Right lobe of liver (tissue), 6 donors: ENCODE measurements at regions not wholly inside any gene's neighbourhood (a gene's known extent, or its start where the extent isn't known, plus 50 kb on each side); places are given as distances from the start of the nearest gene placed in this dataset.

Experiments
- ATAC-seq, 4 donors: fragments of 200-7000 bp; cut with Tn5 transposase; one replicate each; pipeline ENCODE4 v1.9.1; 2020; ENCODE audit warnings: mild to moderate bottlenecking in 4 of 4, moderate library complexity in 4 of 4
- DNase-seq, 3 donors: peaks; one replicate each; pipeline ENCODE4 v3.0.0-alpha.2; 2020
- H3K27ac ChIP-seq, 3 donors: fragments of 200-600 bp; one replicate each; pipeline ENCODE4 v1.8.0; 2022
- H3K27me3 ChIP-seq, 2 donors: fragments of 200-600 bp; one replicate each; pipeline ENCODE4 v1.8.0; 2022
- H3K36me3 ChIP-seq, 4 donors: fragments of 200-600 bp; sonication (generic) in 1 of 4; one replicate each; pipeline versions ENCODE4 v1.5.1 to v1.8.0; 2017 to 2022; ENCODE audit warnings: control low read depth in 1 of 4
- H3K4me1 ChIP-seq, 4 donors: fragments of 200-600 bp; sonication (generic) in 1 of 4; one replicate each; pipeline versions ENCODE4 v1.5.1 to v1.8.0; 2017 to 2022; ENCODE audit warnings: control low read depth in 1 of 4
- H3K4me3 ChIP-seq, 3 donors: fragments of 200-600 bp; one replicate each; pipeline ENCODE4 v1.8.0; 2022
- H3K9me3 ChIP-seq, 4 donors: fragments of 200-600 bp; sonication (generic) in 1 of 4; one replicate each; pipeline versions ENCODE4 v1.5.1 to v1.8.0; 2017 to 2022; ENCODE audit warnings: control low read depth in 1 of 4
- POLR2A ChIP-seq: fragments of 450-650 bp; IDR thresholded peaks from one replicate; pipeline ENCODE4 v1.6.1; 2017; ENCODE audit warnings: antibody characterized with exemption, mild to moderate bottlenecking
- WGBS: methylation state at CpG from one replicate; pipeline ENCODE4 v1.1.6; 2018; ENCODE audit warnings: low coverage, low lambda C conversion rate; ENCODE audit not compliant: insufficient coverage; ENCODE audit errors: missing lambda C conversion rate; 5-methylcytosine and 5-hydroxymethylcytosine counted together
- intact Hi-C, 2 donors: fragments of 100-400 bp; cut with DNase I; formaldehyde crosslinking; loops; one replicate each; pipeline versions ENCODE4 v1.11.2 to v1.14.1; 2022
- TF ChIP-seq, protein P1 (sequence below), 4 donors: fragments of 200-600 bp in 3 of 4; fragments of 450-650 bp in 1 of 4; IDR thresholded peaks; one replicate each; pipeline versions ENCODE4 v1.5.1 to v1.8.0; 2016 to 2022; ENCODE audit warnings: antibody characterized with exemption in 4 of 4, mild to moderate bottlenecking in 2 of 4
- donor health status: DM: no; HTN: yes; CAD: no.
- donor health status: DM: no; HTN: no; CAD: no.
- donor health status: DM: no; HTN: no; CAD: no.
- donor health status: DM: no; HTN: yes; CAD: no.
- donor health status: DM: no; HTN: yes; CAD: no.

DNA sequence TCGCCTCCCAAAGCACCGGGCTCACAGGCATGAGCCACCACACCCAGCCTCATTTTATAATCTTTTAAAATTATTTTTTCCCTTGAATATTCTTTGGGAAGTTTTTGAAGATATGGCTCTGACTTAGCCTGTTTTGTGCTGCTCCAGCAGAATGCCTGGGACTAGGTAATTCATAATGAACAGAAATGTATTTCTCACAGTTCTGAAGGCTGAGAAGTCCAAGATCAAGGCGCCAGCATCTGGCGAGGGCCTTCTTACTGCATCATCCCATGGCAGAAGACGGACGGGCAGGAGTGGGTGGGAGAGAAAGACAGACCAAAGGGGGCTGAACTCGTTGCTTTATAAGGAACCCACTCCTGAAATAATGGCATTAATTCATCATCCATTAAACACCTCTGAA lies 99.0 kb upstream of the SLC25A33 start:
- TF ChIP-seq POLR2A = no peak
- TF ChIP-seq, protein P1, sequence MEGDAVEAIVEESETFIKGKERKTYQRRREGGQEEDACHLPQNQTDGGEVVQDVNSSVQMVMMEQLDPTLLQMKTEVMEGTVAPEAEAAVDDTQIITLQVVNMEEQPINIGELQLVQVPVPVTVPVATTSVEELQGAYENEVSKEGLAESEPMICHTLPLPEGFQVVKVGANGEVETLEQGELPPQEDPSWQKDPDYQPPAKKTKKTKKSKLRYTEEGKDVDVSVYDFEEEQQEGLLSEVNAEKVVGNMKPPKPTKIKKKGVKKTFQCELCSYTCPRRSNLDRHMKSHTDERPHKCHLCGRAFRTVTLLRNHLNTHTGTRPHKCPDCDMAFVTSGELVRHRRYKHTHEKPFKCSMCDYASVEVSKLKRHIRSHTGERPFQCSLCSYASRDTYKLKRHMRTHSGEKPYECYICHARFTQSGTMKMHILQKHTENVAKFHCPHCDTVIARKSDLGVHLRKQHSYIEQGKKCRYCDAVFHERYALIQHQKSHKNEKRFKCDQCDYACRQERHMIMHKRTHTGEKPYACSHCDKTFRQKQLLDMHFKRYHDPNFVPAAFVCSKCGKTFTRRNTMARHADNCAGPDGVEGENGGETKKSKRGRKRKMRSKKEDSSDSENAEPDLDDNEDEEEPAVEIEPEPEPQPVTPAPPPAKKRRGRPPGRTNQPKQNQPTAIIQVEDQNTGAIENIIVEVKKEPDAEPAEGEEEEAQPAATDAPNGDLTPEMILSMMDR (IDR thresholded peaks at IDR 0.05) = no peak
- Histone ChIP-seq H3K4me3 (no peak overlapping the region), H3K4me1 (peaks cover 0 to 81% (median 45%) of the 10 kb centered on the region in 4 donors), H3K36me3 (no peaks in the 10 kb centered on the region), H3K27ac (peak overlapping the region; percentile 77 to 99 (median 98)), H3K9me3 (no peaks in the 10 kb centered on the region), H3K27me3 (no peaks in the 10 kb centered on the region)
- no peak for DNase-seq
- intact Hi-C loops = no loop called here
- no peak for ATAC-seq
- 89% methylated on average over 7 of the region's 7 CpGs for WGBS

DNA sequence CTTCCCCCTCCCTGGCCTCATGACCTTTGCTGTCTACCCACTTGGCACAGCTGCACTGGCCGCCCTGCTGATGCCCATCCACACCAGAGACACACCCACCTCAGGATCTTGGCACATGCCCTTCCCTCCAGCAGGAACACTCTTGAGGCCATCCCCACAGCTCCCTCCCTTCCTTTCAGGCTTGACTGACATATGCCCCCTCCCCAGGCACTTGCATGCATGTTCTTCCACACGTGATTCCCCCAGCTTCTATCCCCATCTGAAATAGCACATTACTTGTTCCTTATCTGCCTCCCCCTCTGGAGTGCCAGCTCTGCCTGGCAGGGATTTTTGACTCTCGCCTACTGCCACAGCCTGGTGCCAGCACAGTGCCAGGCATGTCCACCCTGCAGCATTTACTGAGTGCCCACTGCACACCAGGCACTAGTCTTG lies 98.5 kb upstream of the SLC25A33 start:
- WGBS = 27% methylated on average over 3 of the region's 3 CpGs
- H3K27me3 ChIP-seq = no peaks in the 10 kb centered on the region
- no peak overlapping the region for H3K4me3 ChIP-seq
- no peaks in the 10 kb centered on the region for H3K9me3 ChIP-seq
- intact Hi-C loops = no loop called here
- no peak for TF ChIP-seq POLR2A
- peak; percentile 65 to 76 (median 75) for DNase-seq
- H3K27ac ChIP-seq = peak overlapping the region; percentile 77 to 99 (median 98)
- peaks cover 0 to 76% (median 41%) of the 10 kb centered on the region in 4 donors for H3K4me1 ChIP-seq
- no peaks in the 10 kb centered on the region for H3K36me3 ChIP-seq
- ATAC-seq = peak; percentile 21 to 43 (median 35)

DNA sequence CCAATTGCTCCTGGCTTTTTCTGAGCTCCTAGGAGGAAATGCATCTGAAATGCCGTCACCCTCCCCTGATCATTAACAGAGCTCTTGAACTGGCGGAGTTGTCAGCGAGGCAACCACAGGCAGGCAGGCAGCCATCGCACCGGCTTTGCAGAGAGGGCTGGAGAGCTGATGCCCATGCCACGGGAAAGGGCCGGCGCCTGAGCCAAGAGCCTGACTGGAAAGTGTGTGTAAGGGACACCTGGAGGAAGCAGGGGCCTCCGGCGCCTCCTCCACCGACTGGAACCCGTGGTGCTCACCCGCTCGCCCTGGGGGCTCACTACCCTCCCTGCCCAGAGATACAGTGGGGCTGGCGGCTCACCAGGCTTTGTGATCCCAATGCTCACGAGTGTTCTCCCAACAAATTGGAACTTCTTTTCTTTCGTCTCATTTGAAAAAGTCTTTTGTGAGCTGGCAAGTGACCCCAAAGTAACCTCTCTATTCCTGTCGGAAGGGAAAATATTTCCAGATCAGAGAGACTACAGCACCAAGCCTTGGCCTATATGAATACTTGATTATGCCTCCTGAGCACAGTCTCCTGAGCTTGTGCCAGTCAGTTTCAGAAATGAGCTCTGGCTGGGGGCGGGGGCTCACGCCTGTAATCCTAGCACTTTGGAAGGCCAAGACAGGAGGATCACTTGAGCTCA lies 97.7 kb upstream of the SLC25A33 start:
- no peaks in the 10 kb centered on the region for H3K36me3 ChIP-seq
- peak in 3 of 4 donors; percentile 5 to 9 (median 6) for ATAC-seq
- TF ChIP-seq, protein P1 (IDR thresholded peaks at IDR 0.05) = no peak
- peak; percentile 11 for TF ChIP-seq POLR2A
- peaks cover 0 to 75% (median 39%) of the 10 kb centered on the region in 4 donors for H3K4me1 ChIP-seq
- no peaks in the 10 kb centered on the region for H3K27me3 ChIP-seq
- peak overlapping the region; percentile 77 to 99 (median 98) for H3K27ac ChIP-seq
- DNase-seq = peak; percentile 72 to 76 (median 74)
- WGBS = 57% methylated on average over 5 of the region's 20 CpGs
- H3K9me3 ChIP-seq = no peaks in the 10 kb centered on the region
- no peak overlapping the region for H3K4me3 ChIP-seq
- intact Hi-C loops = no loop called here

DNA sequence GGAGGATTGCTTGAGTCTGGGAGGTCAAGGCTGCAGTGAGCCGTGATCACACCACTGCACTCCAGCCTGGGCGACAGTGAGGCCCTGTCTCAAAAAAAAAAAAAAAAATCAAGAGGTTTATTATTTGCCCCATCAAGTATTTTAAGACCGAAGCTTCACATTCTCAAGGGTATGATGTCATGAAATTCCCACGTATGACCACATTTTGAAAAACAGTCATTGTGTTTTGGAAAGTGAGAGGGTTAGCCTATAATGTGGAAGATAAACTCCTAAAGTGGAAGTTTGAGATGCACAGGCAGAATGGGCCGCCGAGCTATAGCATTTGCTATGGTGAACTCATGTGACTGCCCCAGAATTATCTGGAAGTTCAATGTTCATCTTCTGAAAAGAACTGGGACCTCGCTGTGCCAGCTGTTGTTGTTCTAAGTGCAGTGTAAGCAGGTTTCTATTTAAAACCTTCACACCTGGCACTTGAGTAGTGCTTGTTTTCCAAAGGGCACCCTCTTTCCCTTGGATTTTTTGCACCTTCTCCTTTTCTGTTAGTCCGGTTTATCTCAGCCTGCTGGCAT lies 96.9 kb upstream of the SLC25A33 start:
- H3K36me3 ChIP-seq = no peaks in the 10 kb centered on the region
- H3K4me3 ChIP-seq = no peak overlapping the region
- H3K27ac ChIP-seq = peak overlapping the region; percentile 77 to 99 (median 98)
- 38% methylated on average over 7 of the region's 8 CpGs for WGBS
- no peaks in the 10 kb centered on the region for H3K27me3 ChIP-seq
- DNase-seq (peak in 1 of 3 donors; percentile 67), ATAC-seq (peak; percentile 4 to 28 (median 17))
- H3K9me3 ChIP-seq = no peaks in the 10 kb centered on the region
- intact Hi-C loops = no loop called here
- no peak for TF ChIP-seq POLR2A
- TF ChIP-seq, protein P1 (IDR thresholded peaks at IDR 0.05) = no peak
- peaks cover 0 to 73% (median 36%) of the 10 kb centered on the region in 4 donors for H3K4me1 ChIP-seq

DNA sequence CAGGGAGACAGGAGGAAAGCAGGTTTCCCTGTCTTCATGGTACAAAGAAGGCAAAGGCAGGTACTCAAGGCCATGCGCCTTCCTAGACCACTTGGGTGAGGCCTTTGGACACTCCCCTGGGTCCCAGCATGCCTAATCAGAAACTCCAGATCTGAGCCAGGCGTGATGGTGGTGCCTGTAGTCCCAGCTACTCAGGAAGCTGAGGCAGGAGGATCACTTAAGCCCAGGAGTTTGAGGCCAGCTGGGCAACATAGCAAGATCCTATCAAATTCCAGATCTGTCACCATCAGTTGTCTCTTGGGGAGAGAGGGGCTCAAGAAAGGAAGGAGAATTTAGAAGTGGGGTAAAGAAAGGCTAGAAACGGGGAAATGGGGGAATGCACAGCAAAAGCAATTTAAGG lies 96.3 kb upstream of the SLC25A33 start:
- no peaks in the 10 kb centered on the region for H3K9me3 ChIP-seq
- no peaks in the 10 kb centered on the region for H3K27me3 ChIP-seq
- no peak for ATAC-seq
- 81% methylated on average over 3 of the region's 3 CpGs for WGBS
- DNase-seq = no peak
- H3K27ac ChIP-seq = peak overlapping the region; percentile 77 to 99 (median 98)
- intact Hi-C loops = no loop called here
- H3K36me3 ChIP-seq = no peaks in the 10 kb centered on the region
- H3K4me3 ChIP-seq = no peak overlapping the region
- H3K4me1 ChIP-seq = peaks cover 0 to 73% (median 36%) of the 10 kb centered on the region in 4 donors
- TF ChIP-seq, protein P1 (IDR thresholded peaks at IDR 0.05) = no peak
- no peak for TF ChIP-seq POLR2A
